Mesenchymal stem cell (in vitro differentiated cells and primary cell): ENCODE measurements at regions not wholly inside any gene's neighbourhood (a gene's known extent, or its start where the extent isn't known, plus 50 kb on each side); places are given as distances from the start of the nearest gene placed in this dataset.

Source experiments
- DNase-seq: peaks from one replicate; pipeline ENCODE4 v3.0.0-alpha.2; 2013
- H2AFZ ChIP-seq: one replicate; pipeline ENCODE4 v1.6.1; 2013; ENCODE audit warnings: low read depth, mild to moderate bottlenecking, control low read depth, inconsistent platforms, low read length, moderate library complexity
- H2AK5ac ChIP-seq: 2 replicates; pipeline ENCODE4 v1.6.1; 2013; ENCODE audit warnings: low read length, moderate library complexity, mild to moderate bottlenecking, inconsistent platforms; ENCODE audit not compliant: severe bottlenecking
- H2BK120ac ChIP-seq: one replicate; pipeline ENCODE4 v1.6.1; 2013; ENCODE audit warnings: low read depth, mild to moderate bottlenecking, inconsistent platforms, low read length, moderate library complexity
- H2BK12ac ChIP-seq, 2 experiments: one replicate each; pipeline ENCODE4 v1.6.1; 2013; ENCODE audit warnings: inconsistent platforms in 2 of 2, low read length in 2 of 2, mild to moderate bottlenecking in 2 of 2, moderate library complexity in 2 of 2, control low read depth in 1 of 2
- H2BK15ac ChIP-seq: one replicate; pipeline ENCODE4 v1.6.1; 2013; ENCODE audit warnings: mild to moderate bottlenecking, low read depth, inconsistent platforms; ENCODE audit not compliant: poor library complexity, severe bottlenecking
- H2BK5ac ChIP-seq: 2 replicates; pipeline ENCODE4 v1.6.1; 2013; ENCODE audit warnings: low read depth, mild to moderate bottlenecking, low read length, control low read depth, inconsistent platforms; ENCODE audit not compliant: poor library complexity, severe bottlenecking
- H3K14ac ChIP-seq, 2 experiments: one replicate each; pipeline ENCODE4 v1.6.1; 2013; ENCODE audit warnings: inconsistent platforms in 2 of 2, low read length in 2 of 2, control low read depth in 1 of 2, mild to moderate bottlenecking in 1 of 2, moderate library complexity in 1 of 2
- H3K18ac ChIP-seq, 2 experiments: one replicate each; pipeline ENCODE4 v1.6.1; 2013; ENCODE audit warnings: inconsistent platforms in 2 of 2, low read length in 2 of 2, control low read depth in 1 of 2, low read depth in 1 of 2, mild to moderate bottlenecking in 1 of 2
- H3K23ac ChIP-seq, 2 experiments: one replicate each; pipeline ENCODE4 v1.6.1; 2013; ENCODE audit warnings: inconsistent platforms in 2 of 2, low read length in 2 of 2, mild to moderate bottlenecking in 2 of 2, moderate library complexity in 2 of 2, control low read depth in 1 of 2
- H3K27ac ChIP-seq: 2 replicates; pipeline ENCODE4 v1.5.1; 2013; ENCODE audit warnings: mild to moderate bottlenecking, moderate library complexity, low read length, control low read depth, inconsistent platforms; ENCODE audit not compliant: poor library complexity, severe bottlenecking
- H3K27me3 ChIP-seq, 2 experiments: 2 replicates each; pipeline versions ENCODE4 v1.6.1 to v1.7.0; 2013; ENCODE audit warnings: low read length in 2 of 2, mild to moderate bottlenecking in 2 of 2, moderate library complexity in 2 of 2, control low read depth in 1 of 2, inconsistent platforms in 1 of 2; ENCODE audit not compliant: control insufficient read depth in 1 of 2, insufficient read depth in 1 of 2
- H3K36me3 ChIP-seq, 2 experiments: 2 replicates each; pipeline versions ENCODE4 v1.6.1 to v1.7.0; 2013; ENCODE audit warnings: low read length in 2 of 2, control low read depth in 1 of 2, inconsistent platforms in 1 of 2, low read depth in 1 of 2, mild to moderate bottlenecking in 1 of 2; ENCODE audit not compliant: insufficient read depth in 2 of 2, control insufficient read depth in 1 of 2
- H3K4ac ChIP-seq, 2 experiments: one replicate each; pipeline ENCODE4 v1.6.1; 2013; ENCODE audit warnings: inconsistent platforms in 2 of 2, low read length in 2 of 2, mild to moderate bottlenecking in 2 of 2, moderate library complexity in 2 of 2, control low read depth in 1 of 2, low read depth in 1 of 2
- H3K4me1 ChIP-seq: 2 replicates; pipeline ENCODE4 v1.6.1; 2013; ENCODE audit warnings: low read depth, low read length, control low read depth; ENCODE audit not compliant: control insufficient read depth, insufficient read depth
- H3K4me2 ChIP-seq: 2 replicates; pipeline ENCODE4 v1.6.1; 2013; ENCODE audit warnings: low read length, mild to moderate bottlenecking, inconsistent platforms; ENCODE audit not compliant: poor library complexity, severe bottlenecking
- H3K4me3 ChIP-seq, 2 experiments: 2 replicates each; pipeline versions ENCODE4 v1.5.1 to v1.7.0; 2013; ENCODE audit warnings: low read length in 2 of 2, mild to moderate bottlenecking in 2 of 2, control low read depth in 1 of 2, low read depth in 1 of 2; ENCODE audit not compliant: insufficient read depth in 1 of 2
- H3K79me1 ChIP-seq: replicated peaks from 2 replicates; pipeline ENCODE4 v1.6.1; 2013; ENCODE audit warnings: mild to moderate bottlenecking, control low read depth, low read length, inconsistent platforms; ENCODE audit not compliant: poor library complexity, severe bottlenecking
- H3K9ac ChIP-seq: 2 replicates; pipeline ENCODE4 v1.7.0; 2013; ENCODE audit warnings: mild to moderate bottlenecking, low read length, moderate library complexity
- H3K9me3 ChIP-seq: 2 replicates; pipeline ENCODE4 v1.7.0; 2013; ENCODE audit warnings: mild to moderate bottlenecking, low read length; ENCODE audit not compliant: control insufficient read depth
- H4K8ac ChIP-seq: one replicate; pipeline ENCODE4 v1.6.1; 2013; ENCODE audit warnings: inconsistent platforms, mild to moderate bottlenecking, low read length, moderate library complexity
- H4K91ac ChIP-seq: one replicate; pipeline ENCODE4 v1.6.1; 2013; ENCODE audit warnings: mild to moderate bottlenecking, low read length, inconsistent platforms
- WGBS: methylation state at CpG from one replicate; pipeline ENCODE4 v1.1.7; 2013; ENCODE audit warnings: mixed read lengths; 5-methylcytosine and 5-hydroxymethylcytosine counted together

- Histone ChIP-seq H4K91ac (no peak overlapping the region), H3K4me2 (no peak overlapping the region), H2BK12ac (no peak overlapping the region), H2BK120ac (no peak overlapping the region), H3K18ac (no peak overlapping the region), H3K9me3 (no peaks in the 10 kb centered on the region), H3K4me1 (no peaks in the 10 kb centered on the region), H2AFZ (no peak overlapping the region), H3K4me3 (no peak overlapping the region), H2BK15ac (no peak overlapping the region), H4K8ac (no peak overlapping the region), H2BK5ac (no peak overlapping the region), H3K36me3 (no peaks in the 10 kb centered on the region), H3K79me1 (no peaks in the 10 kb centered on the region), H3K27ac (no peak overlapping the region), H3K23ac (no peak overlapping the region), H3K27me3 (peaks cover 0 to 52% of the 10 kb centered on the region in 2 experiments), H2AK5ac (no peak overlapping the region), H3K4ac (no peak overlapping the region), H3K9ac (no peak overlapping the region), H3K14ac (no peak overlapping the region)
- no CpG with 5 or more reads among the region's 2 CpGs for WGBS
- no peak for DNase-seq
These were observed 52.6 kb upstream of the PAGE1 start for GRCh38 chrX:49748211-49748956.

GRCh38 chrX:49746306-49746705, 50.5 kb upstream of the PAGE1 start:
- Histone ChIP-seq H3K23ac (no peak overlapping the region), H2BK12ac (no peak overlapping the region), H2BK5ac (no peak overlapping the region), H3K18ac (no peak overlapping the region), H3K4me3 (no peak overlapping the region), H3K36me3 (no peaks in the 10 kb centered on the region), H3K4ac (no peak overlapping the region), H2AK5ac (no peak overlapping the region), H3K27ac (no peak overlapping the region), H3K9ac (no peak overlapping the region), H2BK15ac (no peak overlapping the region), H2AFZ (no peak overlapping the region), H3K27me3 (peaks cover 0 to 46% of the 10 kb centered on the region in 2 experiments), H3K9me3 (no peaks in the 10 kb centered on the region), H2BK120ac (no peak overlapping the region), H3K14ac (no peak overlapping the region), H3K4me1 (no peaks in the 10 kb centered on the region), H3K4me2 (no peak overlapping the region), H3K79me1 (no peaks in the 10 kb centered on the region), H4K91ac (no peak overlapping the region), H4K8ac (no peak overlapping the region)
- DNase-seq = no peak
- no CpG with 5 or more reads among the region's 1 CpG for WGBS
